Cardiac muscle cell (in vitro differentiated cells and primary cell): ENCODE measurements at regions not wholly inside any gene's neighbourhood (a gene's known extent, or its start where the extent isn't known, plus 50 kb on each side); places are given as distances from the start of the nearest gene placed in this dataset.
"Not testable (repeated sequence)": the region's sequence is repeated elsewhere in the genome, so short reads cannot be mapped to it uniquely, and the experiment has no call there.

Experiments
- DNase-seq, 2 donors: peaks; one replicate each; pipeline versions ENCODE4 v3.0.0 to v3.0.0-alpha.2; 2010 to 2017; ENCODE audit warnings: low read depth in 1 of 2, low spot score in 1 of 2
- H3K27ac ChIP-seq: fragments of 200-600 bp; sonication (generic); 2 replicates; pipeline ENCODE4 v1.5.1; 2016
- H3K27me3 ChIP-seq: fragments of 200-600 bp; sonication (generic); 2 replicates; pipeline ENCODE4 v1.6.0; 2016; ENCODE audit warnings: control low read depth
- H3K36me3 ChIP-seq: fragments of 200-600 bp; sonication (generic); 2 replicates; pipeline ENCODE4 v1.5.1; 2016; ENCODE audit warnings: control low read depth
- H3K4me1 ChIP-seq: fragments of 200-600 bp; sonication (generic); 2 replicates; pipeline ENCODE4 v1.8.1; 2017; ENCODE audit warnings: low read depth, mild to moderate bottlenecking, mixed run types
- H3K4me3 ChIP-seq: fragments of 200-600 bp; sonication (generic); 2 replicates; pipeline ENCODE4 v1.5.1; 2016; ENCODE audit warnings: mild to moderate bottlenecking
- H3K9me3 ChIP-seq: fragments of 200-600 bp; sonication (generic); 2 replicates; pipeline ENCODE4 v1.5.1; 2017; ENCODE audit warnings: low read depth, mild to moderate bottlenecking, control low read depth
- CTCF ChIP-seq: IDR thresholded peaks from 2 replicates; pipeline ENCODE4 v1.5.1; 2012; ENCODE audit warnings: low read depth, mild to moderate bottlenecking, low read length

DNA sequence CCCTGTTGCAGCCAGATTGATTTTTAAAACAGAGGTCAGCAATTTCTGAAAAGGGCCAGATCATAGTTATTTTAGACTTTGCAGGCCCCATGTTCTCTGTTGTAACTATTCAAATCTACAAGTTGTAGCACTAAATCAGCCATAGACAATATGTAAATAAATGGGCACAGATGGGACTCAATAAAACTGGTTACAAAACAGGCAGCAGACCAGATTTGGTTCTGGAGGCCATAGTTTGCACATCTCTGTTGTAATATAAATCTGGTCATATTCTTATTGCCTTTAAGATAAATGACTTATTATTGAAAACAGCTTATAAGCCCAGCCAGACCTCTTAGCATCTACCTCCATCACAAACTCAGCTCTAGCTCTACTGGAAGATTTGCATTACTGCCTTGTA is 114.0 kb upstream of the ARG1 start:
- Histone ChIP-seq H3K4me3 (no peak overlapping the region), H3K9me3 (no peaks in the 10 kb centered on the region), H3K27ac (no peak overlapping the region), H3K27me3 (no peaks in the 10 kb centered on the region), H3K36me3 (no peaks in the 10 kb centered on the region), H3K4me1 (no peaks in the 10 kb centered on the region)
- TF ChIP-seq CTCF: no peak
- DNase-seq: no peak

DNA sequence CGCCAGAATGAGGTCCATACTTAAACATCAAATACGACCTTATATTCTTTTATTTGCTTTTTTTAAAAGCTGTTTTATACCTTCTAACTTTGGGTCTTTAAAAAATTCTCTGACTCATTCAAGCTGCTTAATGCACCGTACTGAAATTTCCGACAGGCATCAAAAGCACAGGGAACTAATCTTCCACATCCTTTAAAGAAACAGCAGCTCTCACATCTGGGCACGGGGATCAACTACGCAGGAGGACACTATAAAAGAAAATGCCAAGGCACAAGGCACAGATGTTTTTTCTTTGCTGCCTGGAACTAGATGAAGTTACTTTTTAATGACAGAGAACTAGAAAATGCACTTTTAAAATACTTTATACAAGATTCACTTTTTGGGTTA is 112.4 kb upstream of the ARG1 start:
- no peak for TF ChIP-seq CTCF
- Histone ChIP-seq H3K27ac (no peak overlapping the region), H3K9me3 (no peaks in the 10 kb centered on the region), H3K4me1 (no peaks in the 10 kb centered on the region), H3K36me3 (no peaks in the 10 kb centered on the region), H3K4me3 (no peak overlapping the region), H3K27me3 (no peaks in the 10 kb centered on the region)
- no peak for DNase-seq

DNA sequence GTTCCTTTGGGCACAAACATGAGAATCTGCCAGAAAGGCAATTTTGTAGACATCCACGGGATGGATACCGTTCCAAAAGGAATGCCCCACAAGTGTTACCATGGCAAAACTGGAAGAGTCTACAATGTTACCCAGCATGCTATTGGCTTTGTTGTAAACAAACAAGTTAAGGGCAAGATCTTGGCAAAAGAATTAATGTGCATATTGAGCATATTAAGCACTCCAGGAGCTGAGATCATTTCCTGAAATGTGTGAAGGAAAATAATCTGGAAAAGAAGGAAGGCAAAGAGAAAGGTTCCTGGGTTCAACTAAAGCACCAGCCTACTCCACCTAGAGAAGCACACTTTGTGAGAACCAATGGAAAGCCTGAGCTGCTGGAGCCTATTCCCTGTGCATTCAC is 103.9 kb upstream of the ARG1 start:
- Histone ChIP-seq H3K4me1 (peaks cover 5% of the 10 kb centered on the region), H3K27me3 (no peaks in the 10 kb centered on the region), H3K36me3 (no peaks in the 10 kb centered on the region), H3K27ac (no peak overlapping the region), H3K4me3 (no peak overlapping the region), H3K9me3 (no peaks in the 10 kb centered on the region)
- DNase-seq: no peak
- no peak for TF ChIP-seq CTCF

DNA sequence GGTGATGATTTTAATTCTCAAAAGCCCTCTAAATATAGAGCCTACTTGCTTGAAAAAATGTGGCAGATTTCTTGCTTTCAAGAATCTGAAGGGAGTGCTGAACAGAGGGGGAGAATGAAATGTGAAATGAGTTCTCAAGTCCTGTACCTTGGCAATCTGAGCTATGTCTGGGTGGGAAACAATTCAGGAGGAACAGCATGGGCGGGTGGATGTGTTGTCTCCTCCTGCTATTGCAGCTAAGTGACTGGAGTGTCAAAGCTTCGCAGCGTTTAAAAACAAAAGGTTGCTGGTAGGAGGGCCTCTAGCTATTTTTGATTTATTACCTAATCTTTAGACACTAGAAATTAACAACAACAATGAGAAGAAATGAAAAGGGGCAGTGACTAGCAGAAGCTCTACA is 102.5 kb upstream of the ARG1 start:
- Histone ChIP-seq H3K36me3 (no peaks in the 10 kb centered on the region), H3K4me1 (peaks cover 5% of the 10 kb centered on the region), H3K4me3 (no peak overlapping the region), H3K9me3 (no peaks in the 10 kb centered on the region), H3K27me3 (no peaks in the 10 kb centered on the region), H3K27ac (no peak overlapping the region)
- DNase-seq: no peak
- TF ChIP-seq CTCF: no peak

GRCh38 chr6:131471331-131471730 is 101.7 kb upstream of the ARG1 start:
- peaks cover 5% of the 10 kb centered on the region for H3K4me1 ChIP-seq
- H3K9me3 ChIP-seq: no peaks in the 10 kb centered on the region
- H3K27ac ChIP-seq: no peak overlapping the region
- H3K36me3 ChIP-seq: no peaks in the 10 kb centered on the region
- H3K27me3 ChIP-seq: no peaks in the 10 kb centered on the region
- DNase-seq: no peak
- TF ChIP-seq CTCF: no peak
- no peak overlapping the region for H3K4me3 ChIP-seq

DNA sequence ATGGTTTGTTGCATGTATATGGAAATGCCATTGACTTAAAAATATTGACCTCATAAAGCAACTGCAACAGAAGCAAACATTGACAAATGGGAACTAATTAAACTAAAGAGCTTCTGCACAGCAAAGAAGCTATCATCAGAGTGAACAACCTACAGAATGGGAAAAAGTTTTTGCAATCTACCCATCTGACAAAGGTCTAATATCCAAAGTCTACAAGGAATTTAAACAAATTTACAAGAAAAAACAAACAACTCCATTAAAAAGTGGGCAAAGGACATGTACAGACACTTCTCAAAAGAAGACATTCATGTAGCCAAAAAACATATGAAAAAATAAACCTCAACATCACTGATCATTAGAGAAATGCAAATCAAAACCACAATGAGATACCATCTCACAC is 99.7 kb upstream of the ARG1 start:
- not testable (repeated sequence) for H3K4me3 ChIP-seq, DNase-seq, H3K27ac ChIP-seq, H3K27me3 ChIP-seq, H3K9me3 ChIP-seq, H3K36me3 ChIP-seq, H3K4me1 ChIP-seq
